AG20443 (cell line): ENCODE measurements at regions not wholly inside any gene's neighbourhood (a gene's known extent, or its start where the extent isn't known, plus 50 kb on each side); places are given as distances from the start of the nearest gene placed in this dataset.

ENCODE experiments used
- DNase-seq: peaks from one replicate; pipeline ENCODE4 v3.0.0; 2012; ENCODE audit warnings: low spot score, mixed read lengths

GRCh38 chr10:44024356-44025116, 360.4 kb downstream of the CXCL12 start:
- DNase-seq, result no peak

- no peak for DNase-seq
These were observed 361.4 kb downstream of the CXCL12 start for GRCh38 chr10:44023517-44023916.

DNA sequence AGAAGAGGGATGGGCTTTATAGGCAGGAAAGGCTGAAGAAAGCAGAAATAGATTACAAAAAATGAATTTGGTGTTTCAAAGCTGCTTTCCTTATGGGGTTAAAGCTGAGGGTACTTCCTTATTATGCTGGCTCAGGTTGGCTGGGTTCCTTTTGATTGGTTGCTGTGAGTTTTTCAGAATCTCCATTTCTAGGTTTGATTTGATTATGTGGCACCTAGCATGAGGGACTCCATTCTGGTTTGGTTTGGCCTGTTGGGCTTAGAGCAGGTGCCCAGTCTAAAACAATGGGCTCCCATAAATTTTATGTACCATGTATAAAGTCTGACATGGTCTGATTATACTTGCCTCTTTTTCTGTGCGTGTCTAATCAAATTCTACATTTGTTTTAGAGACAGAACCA, 362.7 kb downstream of the CXCL12 start:
- DNase-seq, result no peak

DNA sequence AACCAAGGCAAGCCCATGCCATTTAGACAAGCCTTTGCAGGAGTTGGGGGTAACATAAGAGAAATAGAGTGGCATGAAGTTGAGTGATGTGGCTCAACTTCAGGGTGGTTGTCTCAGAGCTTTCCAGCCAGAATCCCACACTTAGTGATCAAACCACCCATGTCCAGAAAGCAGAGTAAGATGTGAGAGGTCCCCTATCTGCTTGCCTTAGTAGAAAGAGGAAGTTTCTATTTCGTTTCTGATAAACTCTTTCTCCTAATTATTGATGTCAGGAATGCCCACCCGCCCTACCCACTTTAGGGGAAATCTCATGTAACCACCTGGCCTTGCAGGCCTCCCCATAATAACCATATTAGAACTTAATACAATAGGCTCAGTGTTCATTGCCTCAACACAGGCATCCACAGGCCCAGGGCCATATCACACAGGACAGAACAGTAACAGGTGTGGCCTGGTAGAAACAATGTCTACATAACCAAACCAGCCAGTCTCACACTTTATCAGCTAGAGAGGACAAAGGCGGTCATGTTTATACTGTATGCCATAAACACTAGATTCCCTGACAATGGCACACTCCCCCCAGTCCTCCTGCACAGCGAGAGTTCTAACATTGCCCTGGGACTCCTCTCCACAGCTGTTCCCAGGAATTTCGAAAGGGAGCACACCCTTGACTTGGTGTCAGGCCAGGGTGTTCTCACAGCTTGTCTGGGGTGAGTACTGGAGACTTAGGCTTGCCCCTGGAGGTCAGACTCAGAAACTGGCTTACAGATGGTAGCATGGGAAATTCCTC, 364.4 kb downstream of the CXCL12 start:
- DNase-seq, result no peak

DNA sequence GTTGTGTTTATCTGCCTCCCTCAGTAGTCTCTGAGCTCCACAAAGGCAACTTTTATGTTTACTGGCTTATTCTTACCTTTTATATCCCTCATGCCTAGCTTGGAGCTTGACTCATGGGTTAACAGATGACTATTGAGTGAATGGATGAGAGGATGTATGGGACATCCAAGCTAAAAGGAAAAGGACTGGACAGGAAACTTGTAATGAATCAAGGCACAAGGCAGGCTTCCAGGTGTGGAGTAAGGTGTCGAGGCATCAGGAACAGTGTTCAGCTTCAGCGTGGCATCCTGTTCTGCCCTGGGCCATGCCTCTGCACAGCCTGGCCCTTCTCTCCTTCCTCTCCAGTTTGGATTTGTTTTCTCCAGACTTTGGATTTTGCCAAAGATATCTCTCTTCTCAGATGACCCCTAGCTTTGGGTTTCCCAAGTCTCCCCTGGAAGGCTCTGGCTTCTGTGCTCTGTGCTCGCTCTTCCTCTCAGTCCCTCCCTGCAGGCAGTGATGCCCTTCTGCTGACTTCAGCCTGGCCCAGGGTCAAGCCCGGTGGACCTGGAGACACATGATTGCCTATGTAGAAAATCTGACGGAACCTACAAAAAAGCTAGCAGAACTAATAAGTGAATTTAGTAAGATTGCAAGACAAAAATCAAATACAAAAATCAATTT, 367.3 kb downstream of the CXCL12 start:
- DNase-seq, result no peak

GRCh38 chr10:44016589-44017482, 368.1 kb downstream of the CXCL12 start:
- peak; percentile 44 for DNase-seq

- DNase-seq, result no peak
These were observed 367.2 kb upstream of the ZNF32 start for GRCh38 chr10:44015702-44016500.

GRCh38 chr10:44014644-44015250, 366.1 kb upstream of the ZNF32 start:
- no peak for DNase-seq

GRCh38 chr10:44013981-44014380, 365.3 kb upstream of the ZNF32 start:
- DNase-seq, result no peak

DNA sequence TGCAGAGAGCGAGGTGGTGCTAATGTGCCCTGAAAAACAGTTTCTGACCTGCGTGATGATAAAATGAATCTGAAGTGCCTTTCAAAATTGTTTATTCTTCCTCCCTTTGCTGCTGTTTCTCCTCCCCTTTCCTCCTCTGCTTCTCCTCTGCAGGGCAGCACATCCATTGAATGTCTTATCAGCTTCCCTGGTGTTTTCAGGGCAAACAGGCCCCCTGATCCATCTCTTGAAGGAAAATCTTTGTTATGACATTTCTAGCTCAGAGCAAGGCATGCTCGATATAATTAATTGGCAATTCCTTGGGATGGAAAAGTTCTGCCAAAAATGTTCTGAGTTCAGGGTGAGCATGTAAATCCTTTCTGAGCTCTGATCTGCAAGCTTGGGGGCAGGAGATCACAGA, 364.2 kb upstream of the ZNF32 start:
- DNase-seq, result no peak

- DNase-seq, result no peak
These were observed 362.9 kb upstream of the ZNF32 start for GRCh38 chr10:44011603-44011981.

- DNase-seq, result no peak
These were observed 362.4 kb upstream of the ZNF32 start for GRCh38 chr10:44010873-44011602.

- no peak for DNase-seq
These were observed 361.4 kb upstream of the ZNF32 start for GRCh38 chr10:44009891-44010632.

GRCh38 chr10:44008917-44009709, 360.4 kb upstream of the ZNF32 start:
- no peak for DNase-seq

DNA sequence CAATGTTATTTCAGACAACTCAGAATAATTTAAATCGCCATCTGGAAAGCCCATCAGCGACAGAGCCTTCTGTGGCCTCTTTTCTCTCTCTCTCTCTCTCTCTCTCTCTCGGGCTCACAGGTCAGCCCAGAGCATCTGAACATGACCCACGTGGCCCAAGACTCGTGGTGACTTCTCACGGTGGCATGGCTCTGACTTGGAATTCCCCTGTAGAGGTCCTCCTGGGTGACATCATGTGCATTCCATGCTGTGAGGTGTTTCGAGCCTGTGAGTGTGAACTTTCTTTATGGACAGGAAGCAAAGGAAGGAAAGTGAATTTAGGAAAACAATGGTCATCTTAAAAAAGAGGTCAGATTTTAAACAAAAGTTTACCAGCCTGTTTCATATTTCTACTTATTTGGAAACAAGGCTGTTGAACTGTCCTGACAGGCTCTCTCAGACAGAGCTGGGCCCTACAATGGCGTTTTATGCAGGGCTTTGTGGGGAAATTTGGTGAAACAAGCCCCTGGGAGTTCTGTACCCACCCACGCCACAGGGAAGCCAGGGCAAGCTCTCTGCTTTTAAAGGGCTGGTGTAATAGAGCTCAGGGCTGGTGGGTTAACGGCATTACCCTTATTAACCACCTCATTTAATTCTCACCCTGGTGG, 359.7 kb upstream of the ZNF32 start:
- DNase-seq, result no peak

GRCh38 chr10:44006771-44007170, 358.1 kb upstream of the ZNF32 start:
- no peak for DNase-seq

- DNase-seq, result no peak
These were observed 357.1 kb upstream of the ZNF32 start for GRCh38 chr10:44005788-44006099.
